HG03521 (cell line): ENCODE measurements at regions not wholly inside any gene's neighbourhood (a gene's known extent, or its start where the extent isn't known, plus 50 kb on each side); places are given as distances from the start of the nearest gene placed in this dataset.

Experiments
- ATAC-seq: cut with Tn5 transposase; IDR thresholded peaks from one replicate; pipeline ENCODE4 v1.9.1; 2021; ENCODE audit warnings: mild to moderate bottlenecking, moderate library complexity; ENCODE audit not compliant: unreplicated experiment

DNA sequence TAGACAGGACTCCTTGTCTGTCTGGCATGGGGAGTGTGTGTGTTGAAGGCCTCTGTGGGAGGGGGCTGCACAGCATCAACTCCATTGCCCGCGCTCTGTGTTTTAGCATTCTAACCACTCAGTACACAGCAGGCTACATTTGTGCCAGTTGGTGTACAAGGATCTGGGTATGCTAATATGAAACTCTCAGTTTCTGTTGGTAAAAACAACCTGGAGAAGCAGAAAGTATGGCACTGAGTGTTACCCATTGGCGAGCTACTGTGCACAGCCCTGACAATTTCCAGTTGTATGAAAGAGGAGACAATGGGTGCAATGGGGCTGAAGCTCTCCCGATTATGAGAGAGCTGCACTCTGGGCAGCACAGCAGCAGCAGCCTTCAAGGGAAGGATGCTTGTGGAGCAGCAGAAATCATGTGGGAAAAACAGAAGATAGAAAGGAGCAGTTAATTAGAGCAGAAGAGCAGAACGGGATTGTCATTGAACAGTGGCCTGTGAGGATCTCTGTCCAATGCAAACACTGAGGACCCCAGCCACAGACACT lies 443.6 kb downstream of the CBLN2 start:
- no peak for ATAC-seq

DNA sequence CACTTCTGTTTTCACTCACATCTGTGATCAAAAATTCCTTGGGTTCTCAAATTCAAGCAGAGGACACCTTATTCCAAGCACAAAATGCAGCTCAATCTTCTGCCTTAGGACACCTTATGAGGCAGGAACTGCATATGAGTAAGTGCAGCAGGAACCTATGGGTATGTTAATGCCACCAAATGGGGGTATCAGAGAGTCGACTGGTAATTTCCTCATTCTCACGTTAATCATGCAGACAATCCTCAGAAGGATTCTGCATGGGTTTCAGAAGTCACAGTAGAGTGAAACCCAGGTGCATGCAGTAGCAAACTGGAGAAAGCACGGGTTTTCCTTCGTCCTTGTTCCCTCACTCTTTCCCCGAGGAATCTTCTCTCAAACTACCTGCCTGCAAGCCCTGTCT lies 452.8 kb downstream of the CBLN2 start:
- ATAC-seq, result no peak

DNA sequence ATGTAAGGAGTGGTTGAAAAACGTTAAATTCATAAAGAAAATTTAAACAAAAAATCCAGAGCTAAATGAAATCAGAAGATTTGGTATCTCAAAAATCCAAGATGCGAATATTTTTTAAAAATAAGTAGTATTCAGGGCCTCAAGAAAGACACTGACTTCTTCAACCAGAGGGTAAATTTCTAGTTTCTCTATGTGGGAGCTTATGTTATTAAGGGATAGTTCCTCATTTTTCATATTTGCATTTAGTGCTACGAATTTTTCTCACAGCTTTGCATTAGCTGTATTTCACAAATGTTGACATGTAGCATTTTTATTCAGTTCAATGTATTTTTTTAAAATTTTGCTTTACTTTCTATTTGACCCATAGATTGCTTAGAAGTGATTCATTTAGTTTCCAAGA lies 454.7 kb downstream of the CBLN2 start:
- ATAC-seq, result no peak

DNA sequence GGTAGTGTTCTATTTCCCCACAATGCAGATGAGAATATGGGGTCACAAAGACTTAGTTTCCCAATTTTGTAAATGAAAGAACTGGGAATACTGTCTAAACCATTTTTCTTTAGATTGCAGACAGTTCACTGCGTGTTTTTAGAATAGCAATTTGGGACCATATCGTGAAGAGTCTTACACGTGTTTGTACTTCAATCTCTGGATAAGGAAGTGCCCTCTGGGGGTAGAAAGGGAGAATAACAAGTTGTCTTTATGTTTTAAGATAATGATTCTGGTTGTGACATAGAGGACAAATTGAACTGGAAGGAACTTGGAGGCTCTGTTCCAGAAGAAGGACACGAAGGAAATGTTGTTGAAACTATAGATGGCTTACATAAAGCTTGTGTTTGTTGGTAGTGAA lies 457.7 kb downstream of the CBLN2 start:
- peak; percentile 50 for ATAC-seq

DNA sequence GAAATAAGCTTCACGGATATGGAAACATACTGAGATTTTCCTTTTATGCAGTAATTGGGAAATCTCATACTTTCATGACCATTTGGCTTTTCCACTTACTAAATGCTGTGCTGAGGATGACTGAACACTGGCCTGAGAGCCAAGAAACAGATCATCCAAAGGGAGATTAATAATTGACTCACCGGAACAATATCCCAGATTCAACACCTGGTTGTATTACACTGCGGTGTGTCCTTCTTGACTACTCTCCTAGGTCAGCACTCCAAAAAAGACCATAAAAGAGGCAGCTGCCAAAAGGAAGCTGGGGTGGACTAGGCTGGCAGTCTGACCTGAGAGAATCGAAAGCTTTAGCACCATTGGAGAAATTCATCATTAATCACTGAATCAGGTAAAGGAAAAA lies 469.1 kb downstream of the CBLN2 start:
- no peak for ATAC-seq

DNA sequence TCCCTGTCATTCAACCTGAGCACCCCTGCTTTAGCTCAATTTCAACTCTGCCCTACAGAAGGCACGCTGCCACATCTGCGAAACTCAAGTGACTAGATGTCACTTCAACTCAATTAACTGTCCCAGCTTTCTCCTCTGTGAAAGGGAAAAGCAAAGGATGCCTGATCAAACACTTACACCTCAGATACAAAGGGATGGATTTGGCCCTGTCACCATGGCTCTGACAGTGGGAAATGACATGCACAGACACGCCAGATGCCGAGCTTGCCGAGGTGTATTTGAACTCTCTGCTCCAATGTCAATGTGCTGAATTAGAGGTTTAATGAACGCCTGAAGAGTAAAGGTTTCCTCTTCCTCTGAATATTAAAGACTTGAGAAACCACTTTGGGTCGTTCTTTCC lies 481.1 kb downstream of the CBLN2 start:
- ATAC-seq, result no peak

DNA sequence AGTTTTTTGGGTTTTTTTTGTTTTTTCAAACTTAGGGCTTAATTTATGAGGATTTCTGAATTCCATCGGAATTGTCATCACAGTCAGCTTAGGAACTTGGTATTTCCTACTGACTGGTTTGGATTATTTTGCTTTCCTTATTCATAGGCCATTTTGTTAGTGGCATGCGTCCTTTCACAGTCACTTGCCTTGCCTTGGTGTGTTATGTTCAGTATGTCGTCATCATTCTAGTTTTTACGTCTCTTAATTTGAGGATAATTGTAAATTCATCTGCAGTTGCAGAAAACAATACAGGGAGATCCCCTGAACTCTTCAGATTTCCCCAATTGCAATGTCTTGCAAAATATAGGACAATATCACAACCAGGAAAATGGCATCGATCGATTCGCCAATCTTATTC lies 485.3 kb downstream of the CBLN2 start:
- no peak for ATAC-seq

DNA sequence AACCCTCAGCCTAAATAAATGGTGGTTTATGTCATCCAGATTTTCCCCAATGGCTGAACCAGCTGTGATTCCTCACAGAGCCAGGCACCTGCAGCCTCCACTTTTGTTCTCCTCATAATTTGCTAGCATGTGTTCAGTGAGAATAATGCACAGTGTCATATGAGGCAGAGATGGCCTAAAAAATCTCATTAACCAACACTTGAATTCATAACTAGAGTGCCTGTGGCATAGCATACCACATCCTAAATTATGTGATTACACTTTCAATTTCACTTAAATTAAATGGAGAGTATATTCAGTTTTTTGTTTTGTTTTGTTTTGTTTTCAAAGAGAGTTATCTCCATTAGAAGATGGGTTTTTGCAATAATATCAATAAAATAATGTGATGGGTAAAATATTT lies 488.0 kb downstream of the CBLN2 start:
- no peak for ATAC-seq

DNA sequence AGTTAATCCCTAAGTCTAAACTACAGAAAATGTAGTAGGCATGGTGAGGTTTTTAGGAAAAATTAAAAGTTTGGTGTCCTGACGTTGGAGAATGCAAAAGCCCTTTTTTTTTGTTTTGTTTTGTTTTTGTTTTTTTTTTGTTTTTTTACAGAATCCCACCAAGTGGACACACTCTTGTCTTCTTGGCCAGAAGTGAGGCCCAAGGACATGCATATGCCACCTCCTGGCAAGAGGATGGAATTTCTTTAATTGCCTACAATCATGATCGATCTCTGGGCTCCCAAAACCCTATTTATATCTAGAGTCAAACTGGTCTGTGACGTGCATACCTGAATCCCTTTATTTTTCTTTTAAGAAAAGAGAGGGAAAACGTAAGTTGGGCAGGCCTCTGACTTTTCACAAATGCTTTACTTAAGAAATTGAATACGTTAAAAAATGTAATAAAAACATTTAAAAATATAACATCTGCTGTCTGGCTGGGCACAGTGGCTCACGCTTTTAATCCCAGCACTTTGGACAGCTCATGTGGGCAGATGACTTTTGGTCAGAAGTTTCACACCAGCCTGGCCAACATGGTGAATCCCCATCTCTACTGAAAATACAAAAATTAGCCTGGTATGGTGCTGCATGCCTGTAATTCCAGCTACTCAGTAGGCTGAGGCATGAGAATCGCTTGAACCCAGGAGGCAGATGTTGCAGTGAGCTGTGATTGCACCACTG lies 502.7 kb downstream of the CBLN2 start:
- ATAC-seq, result no peak

DNA sequence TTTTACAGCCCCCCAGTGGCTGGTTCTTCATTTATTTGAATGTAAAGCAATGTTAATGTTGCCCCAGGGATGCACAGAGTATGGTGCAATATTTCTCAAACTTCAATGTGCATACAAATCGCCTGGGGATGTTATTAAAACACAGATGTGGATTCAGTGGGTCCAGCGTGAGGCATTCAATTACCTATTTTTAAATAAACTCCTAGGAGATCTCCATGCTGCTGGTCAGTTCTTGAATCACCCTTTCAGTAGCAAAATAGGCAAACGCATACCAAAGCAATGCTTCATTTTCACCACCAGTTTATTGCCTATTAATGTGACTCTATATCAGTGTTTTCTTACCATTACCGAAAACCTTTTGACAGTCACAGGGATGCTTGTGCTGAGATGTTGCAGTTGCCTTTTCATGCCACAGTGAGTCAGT lies 530.7 kb downstream of the CBLN2 start:
- ATAC-seq, result no peak

DNA sequence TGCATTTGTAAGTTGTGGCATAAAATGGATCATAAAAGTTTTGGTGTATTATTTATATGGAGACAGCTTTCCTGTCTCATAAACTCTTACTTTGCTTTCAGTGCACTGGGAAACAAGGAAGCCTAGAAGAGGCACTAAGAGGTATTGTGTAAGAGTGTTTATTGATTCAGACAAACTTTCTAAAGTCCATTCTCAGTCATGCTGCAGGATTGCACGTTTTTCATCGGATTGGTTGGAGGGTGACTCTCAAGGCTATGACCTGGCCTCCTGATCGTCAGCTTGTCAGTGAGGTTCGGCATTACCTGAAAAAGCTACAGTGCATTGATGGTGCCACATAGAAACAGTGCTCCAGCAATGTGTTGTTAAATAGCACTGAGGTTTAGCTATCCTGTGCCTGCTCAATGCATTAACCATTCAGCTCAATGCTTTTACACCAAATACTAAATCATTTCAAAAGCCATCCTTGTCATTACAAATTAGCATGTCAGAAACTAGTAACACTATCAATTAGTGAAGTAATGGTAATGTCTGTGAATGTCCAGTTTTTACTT lies 545.5 kb downstream of the CBLN2 start:
- ATAC-seq, result no peak

DNA sequence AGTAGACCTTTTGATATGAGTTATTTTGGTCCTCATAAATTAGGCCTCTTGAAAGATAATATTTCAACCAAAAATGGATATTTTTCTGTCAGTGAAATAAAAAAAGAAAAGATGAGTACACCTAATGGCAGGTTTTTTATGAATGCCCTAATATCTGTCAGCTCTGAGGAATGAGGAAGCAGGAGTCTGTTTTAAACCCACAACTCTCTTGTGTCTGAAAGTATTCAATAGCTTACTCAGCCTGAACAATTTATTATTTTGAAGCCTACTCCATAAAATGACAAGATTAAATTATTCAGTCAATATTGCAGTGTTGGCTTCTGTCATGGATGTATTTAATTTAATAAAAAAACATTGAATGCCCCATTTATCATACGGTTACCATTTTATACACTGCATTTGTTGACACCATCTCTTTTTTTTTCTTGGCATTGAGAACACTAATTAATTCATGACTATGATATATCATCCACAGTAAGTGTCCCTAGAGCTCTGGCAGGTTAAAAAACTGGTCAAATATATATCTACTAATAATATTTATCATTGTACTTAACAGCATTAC lies 548.2 kb downstream of the CBLN2 start:
- ATAC-seq, result no peak

DNA sequence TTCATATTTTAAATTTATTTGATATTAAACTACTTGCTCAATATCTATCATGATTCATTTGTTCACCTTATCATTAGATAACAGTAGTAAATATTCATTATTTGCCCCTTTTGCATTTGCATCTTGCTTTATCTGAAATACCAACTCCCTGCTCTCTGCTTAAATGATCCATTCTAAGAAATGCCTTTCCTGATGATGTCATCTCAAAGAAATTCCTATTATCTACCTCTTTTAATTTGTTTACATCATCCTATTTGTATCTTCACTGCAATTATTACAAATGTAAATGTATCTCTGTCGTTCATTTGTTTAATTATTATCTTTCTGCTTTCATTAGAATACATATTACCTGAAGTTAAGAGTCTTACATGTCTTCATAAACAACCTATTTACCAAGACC lies 549.9 kb downstream of the CBLN2 start:
- ATAC-seq, result no peak

DNA sequence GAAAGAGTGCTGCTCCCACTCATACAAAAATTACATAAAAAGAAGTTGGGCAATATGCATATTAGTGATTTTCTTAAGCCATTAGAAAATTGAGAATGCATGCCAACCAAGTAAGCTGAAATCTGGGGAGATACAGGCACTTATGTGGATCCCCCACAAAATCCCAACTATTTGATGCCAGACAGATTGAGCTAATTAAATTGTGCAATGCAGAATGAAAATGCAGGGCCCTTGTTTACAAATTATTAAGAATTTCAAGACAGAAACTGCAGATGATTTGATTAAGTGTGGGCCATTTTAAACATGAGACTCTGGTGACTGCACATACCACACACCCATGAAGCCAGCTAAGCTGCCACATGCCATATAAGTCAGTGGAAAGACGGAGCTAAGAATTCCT lies 554.5 kb downstream of the CBLN2 start:
- ATAC-seq, result no peak

DNA sequence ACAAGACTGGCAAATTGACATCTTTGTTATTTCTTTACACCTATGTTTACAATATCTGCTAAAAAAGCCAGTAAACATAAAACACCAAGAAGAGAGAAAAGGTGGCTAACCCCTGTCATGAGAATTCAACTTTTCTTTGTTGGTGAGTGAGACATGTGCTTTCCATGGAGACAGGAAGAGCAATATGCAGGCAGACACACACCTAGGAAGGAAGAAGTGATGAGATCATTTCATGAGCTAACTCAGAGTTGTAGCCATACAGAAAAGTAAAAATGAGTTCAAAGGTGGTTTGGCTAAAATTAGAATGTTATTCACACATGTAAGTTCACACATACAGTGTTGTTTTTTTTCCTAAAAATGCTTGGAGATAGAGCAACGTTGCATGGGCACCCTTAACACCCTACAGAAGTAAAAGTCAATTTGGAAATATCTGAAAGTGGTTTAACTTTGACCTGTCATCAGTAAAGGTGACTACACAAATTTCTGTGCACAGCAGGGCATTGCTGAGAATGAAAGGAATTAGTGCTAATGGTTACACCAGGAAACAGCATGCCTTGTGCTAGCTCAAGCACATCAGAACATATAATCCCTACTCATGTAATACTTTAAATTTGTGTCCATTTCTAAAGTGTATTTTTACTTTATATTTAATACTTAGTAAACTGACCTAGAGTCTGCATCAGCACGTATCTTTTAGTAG lies 557.6 kb downstream of the CBLN2 start:
- ATAC-seq, result no peak

DNA sequence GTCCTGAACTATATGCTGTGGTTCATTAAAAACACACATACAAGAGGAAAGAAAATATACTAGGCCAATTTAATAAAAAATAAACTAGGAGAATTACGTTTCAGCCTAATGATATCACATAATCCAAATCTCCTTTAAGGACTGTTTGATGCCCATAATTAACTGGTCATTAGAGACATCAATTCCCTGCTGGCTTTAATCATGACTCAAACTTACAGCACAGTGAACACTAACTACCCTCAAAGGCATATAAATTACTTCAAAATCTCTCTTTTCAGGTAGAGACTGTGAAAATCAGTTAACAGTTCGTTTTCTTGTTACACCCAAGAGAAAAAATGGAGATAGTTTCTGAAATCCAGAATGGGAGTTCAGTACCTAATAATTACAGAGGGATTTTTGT lies 567.4 kb downstream of the CBLN2 start:
- ATAC-seq, result no peak

DNA sequence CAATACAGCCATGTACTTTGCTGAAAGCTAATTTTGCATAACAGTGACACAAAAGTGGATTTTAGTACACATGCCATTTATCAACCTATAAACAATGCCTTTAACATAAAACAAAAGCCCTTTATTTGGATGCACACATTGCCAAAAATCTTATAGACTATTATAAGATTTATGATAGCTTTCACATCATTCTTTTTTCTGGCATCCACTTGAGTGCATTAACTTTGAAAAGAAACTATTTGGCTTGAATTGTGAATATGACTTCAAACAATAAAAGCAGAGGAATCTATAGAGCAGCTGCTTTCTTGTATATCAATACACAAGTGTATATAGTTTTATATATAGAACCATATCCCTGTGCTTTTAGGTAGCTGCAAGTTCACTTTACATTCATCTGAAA lies 577.4 kb downstream of the CBLN2 start:
- no peak for ATAC-seq

DNA sequence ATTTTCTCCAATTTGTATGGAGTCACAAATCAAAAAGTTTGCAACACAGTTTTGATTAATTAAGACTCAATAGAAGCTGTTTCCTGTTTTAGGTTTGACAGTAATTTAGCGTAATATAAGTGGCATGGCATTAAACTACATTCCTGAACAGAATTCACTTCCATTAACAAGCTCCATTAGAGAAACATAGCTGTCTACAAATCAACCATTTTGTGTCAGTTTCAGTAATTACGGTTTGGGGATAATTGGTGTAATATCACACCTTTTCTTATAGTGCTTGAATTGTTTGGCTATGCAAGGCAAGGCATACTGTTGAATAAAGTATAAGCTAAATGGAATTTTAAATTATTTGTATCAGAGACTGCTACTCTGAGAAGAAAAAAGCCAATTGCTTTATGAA lies 585.5 kb downstream of the CBLN2 start:
- ATAC-seq, result no peak

DNA sequence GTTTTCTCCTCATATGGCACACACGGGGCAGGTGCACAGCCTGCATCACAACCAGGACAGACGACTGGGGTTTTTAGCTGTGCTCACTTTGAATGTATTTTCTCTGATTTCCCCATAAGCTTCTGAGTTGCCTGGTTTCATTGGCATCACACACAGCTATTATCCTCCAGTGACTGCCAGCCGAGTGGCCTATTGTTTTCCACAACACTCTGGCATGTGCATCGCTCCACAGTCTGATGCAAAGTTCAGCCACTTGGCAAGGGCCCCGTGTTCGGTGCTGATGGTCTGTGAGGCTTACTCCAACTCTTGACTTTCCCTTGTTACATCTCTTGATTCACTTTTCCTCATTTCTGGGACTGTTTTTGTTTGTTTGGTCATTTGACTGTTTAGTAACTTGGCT lies 593.1 kb downstream of the CBLN2 start:
- ATAC-seq, result no peak

DNA sequence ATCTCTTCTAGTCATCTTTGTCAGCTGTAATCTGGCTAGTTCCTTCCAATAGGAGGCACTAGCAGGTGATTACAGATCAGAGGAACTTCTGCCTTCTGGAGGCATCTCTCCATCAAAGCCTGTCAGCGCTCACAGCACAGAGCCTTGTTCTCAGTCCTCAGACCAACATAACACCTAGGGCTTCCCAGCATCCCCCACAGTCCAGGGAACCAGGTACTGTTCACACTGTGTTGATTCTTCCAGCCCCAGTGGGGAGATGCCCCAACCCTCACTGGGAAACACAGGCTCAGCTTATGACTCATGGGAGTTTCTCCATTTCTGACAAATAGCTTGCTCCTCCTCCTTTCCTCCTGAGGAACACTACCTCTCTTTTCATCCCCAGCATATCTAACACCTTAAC lies 601.7 kb downstream of the CBLN2 start:
- ATAC-seq, result no peak

DNA sequence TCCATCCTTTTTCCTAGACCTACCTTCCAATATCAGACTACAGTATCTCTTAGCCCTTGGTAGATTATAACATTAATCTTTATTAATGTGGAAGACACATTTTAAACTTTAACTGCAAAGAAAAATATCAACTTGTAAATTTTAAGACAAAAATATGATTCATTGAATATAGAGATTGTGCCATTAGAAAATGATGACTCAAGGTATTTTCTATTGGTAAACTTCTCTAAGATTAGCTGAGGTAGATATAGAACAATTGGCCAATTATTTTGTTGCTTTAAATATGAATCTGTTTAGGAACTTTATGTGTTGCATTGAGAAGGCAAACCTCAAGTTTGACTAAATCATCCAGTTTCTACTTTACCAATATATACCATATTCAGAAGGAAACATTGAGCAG lies 604.7 kb downstream of the CBLN2 start:
- no peak for ATAC-seq

DNA sequence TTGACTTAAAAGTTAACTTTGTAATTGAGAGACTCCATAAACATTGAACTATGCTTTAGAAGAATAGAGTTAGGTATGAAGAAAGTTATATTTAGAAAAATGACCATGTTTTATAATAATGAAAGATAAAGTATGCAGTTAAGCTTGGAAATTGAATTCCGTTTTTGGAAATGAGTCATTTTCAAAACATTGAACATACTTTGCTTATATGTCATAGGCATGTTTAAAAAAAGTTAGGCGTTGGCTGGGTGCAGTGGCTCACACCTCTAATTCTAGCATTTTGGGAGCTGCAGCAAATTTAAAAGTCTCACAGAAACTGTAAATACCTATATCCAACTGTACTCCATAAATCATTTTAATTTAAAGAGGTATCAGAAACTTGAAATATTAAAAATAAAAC lies 607.4 kb downstream of the CBLN2 start:
- no peak for ATAC-seq
